Hypothalamus (tissue), 51 donors: ENCODE measurements at regions not wholly inside any gene's neighbourhood (a gene's known extent, or its start where the extent isn't known, plus 50 kb on each side); places are given as distances from the start of the nearest gene placed in this dataset.

ENCODE experiments used
- DNase-seq, 51 donors: peaks; one replicate each; lab custom pipeline; 2025; lab: John Stamatoyannopoulos, UW

DNA sequence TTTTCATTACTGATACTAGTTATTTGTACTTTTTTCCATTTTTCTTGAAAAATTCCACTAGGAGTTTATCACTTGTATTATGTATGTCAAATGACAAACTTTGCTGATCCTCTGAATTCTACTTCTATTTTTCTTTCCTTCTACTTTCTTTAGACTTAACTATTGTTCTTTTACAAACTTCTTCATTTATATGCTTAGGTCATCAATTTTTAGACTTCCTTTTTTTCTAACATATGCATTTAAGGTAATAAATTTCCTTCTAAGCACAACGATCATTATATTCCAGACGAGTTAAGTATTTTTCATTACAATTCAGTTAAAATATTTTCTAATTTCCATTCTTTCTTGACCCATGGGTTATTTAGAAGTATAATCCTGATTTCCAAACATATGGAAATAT, 240.8 kb downstream of the NHLRC3 start:
- DNase-seq: no peak

DNA sequence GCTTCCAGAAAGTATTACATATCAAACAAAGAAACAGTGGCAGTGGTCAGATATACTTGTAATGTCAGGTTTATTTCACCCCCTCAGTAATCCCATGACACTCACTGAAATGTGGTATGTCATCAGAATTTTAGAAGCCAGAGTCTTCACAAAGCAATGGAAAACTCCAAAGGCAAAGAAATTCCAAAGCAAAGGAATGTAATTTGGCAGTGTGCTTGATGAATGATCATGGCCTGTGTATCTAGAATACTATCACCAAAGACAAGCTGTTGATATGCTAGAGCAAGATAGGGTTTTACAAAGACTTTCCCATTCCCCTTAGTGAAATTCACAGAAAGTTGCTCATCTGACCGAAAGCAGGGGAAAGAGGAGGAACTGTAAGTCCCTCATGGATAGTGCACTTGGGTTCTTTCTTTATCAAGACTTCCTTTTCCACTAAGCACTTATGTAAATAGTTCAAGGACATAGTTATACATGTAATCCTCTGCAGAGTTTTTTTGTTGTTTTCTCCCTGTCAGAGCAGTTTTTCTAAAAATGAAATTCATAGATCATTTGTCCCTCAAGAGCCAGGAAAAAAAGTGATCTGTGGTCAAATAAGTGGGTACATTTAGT, 243.4 kb downstream of the NHLRC3 start:
- DNase-seq: no peak

DNA sequence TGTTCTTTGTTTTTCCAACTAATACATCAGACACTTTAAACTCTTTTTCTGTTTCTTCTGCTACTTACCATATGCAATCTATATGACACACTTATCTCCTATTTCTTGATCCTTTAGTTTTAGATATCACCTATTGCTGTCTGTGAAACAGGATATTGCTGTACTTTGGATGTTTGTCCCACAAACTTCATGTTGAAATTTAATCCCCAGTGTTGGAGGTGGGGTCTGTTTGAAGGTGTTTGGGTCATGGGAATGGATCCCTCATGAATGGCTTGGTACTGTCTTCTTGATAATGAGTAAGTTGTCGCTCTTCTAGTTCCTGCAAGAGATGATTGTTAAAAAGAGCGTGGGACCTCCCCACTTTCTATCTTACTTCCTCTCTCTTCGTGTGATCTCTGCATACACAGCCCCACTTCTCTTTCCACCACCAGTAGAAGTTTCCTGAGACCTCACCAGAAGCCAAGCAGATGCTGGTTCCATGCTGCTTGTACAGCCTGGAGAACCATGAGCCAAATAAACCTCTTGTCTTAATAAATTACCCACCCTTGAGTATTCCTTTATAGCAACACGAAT, 244.2 kb downstream of the NHLRC3 start:
- no peak for DNase-seq

DNA sequence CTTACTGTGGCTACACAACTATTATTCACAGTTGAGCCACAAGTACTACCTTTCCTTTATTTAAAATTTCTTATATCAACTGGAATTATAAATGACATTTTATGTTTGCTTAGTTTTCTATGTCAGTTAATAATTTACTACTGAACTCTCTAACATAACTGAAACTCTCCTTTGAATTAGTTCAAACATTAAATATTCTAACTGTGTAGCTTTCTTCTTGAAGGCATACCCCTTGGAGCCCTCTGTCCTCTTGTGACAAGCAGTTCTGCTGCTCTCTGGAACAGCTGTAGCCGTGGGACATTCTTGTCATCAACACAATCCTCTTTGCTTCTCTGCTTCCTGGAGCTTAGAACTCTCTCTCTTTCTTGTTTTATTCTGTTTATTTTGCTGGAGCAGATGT, 244.8 kb downstream of the NHLRC3 start:
- DNase-seq: no peak

DNA sequence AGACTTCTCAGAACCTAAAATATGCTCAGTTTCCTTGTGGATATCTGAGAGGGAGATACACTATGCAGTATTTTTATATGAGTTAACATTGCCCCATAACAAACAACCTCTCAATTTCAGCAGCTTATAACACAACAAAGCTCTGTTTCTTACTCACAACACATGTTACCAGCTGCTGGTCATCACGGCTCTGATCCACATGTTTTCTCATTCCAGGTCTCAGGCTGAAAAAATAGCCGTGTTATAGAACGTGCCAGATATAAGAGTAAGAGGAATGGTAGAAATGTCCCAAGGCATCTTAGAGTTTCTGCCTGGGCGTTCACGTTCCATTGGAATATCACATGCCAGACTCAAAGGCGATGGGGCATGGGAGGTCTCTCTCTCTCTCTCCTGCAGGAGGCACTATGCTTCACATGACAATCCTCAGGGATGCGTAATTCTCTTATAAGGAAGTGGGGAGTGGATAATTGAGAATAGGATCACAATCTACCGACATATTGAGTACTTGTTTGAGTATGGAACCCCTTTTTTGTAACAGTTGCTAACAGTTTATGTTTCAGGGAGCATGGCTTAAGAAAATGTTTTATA, 246.6 kb downstream of the NHLRC3 start:
- DNase-seq: no peak
